Keratinocyte (primary cell): ENCODE measurements at regions not wholly inside any gene's neighbourhood (a gene's known extent, or its start where the extent isn't known, plus 50 kb on each side); places are given as distances from the start of the nearest gene placed in this dataset.

ENCODE experiments used
- DNase-seq: peaks from one replicate; pipeline ENCODE4 v3.0.0-alpha.2; 2011; ENCODE audit warnings: low read depth, missing footprints, low spot score
- FAIRE-seq: peaks from 2 replicates; lab custom pipeline; 2011; peaks lifted over from hg19 to GRCh38; lab: Jason Lieb, UNC
- H2AFZ ChIP-seq: 2 replicates; pipeline ENCODE4 v1.6.0; 2012; ENCODE audit warnings: low read length, control low read depth, inconsistent platforms; ENCODE audit not compliant: control insufficient read depth
- H3K27ac ChIP-seq: 2 replicates; pipeline ENCODE4 v1.5.1; 2011; ENCODE audit warnings: low read length; ENCODE audit not compliant: control insufficient read depth, insufficient read depth
- H3K27me3 ChIP-seq: 3 replicates; pipeline ENCODE4 v1.6.0; 2011; ENCODE audit warnings: low read length; ENCODE audit not compliant: control insufficient read depth, insufficient read depth; ENCODE audit errors: extremely low read depth
- H3K36me3 ChIP-seq, 2 experiments: 2 replicates in 1 of 2; 3 replicates in 1 of 2; pipeline ENCODE4 v1.5.1; 2011; ENCODE audit warnings: low read length in 2 of 2, mild to moderate bottlenecking in 1 of 2; ENCODE audit not compliant: control insufficient read depth in 2 of 2, insufficient read depth in 2 of 2; ENCODE audit errors: extremely low read depth in 1 of 2
- H3K4me1 ChIP-seq: 3 replicates; pipeline ENCODE4 v1.5.1; 2011; ENCODE audit warnings: low read length; ENCODE audit not compliant: control insufficient read depth, insufficient read depth; ENCODE audit errors: extremely low read depth
- H3K4me2 ChIP-seq: 3 replicates; pipeline ENCODE4 v1.6.0; 2011; ENCODE audit warnings: low read depth, low read length; ENCODE audit not compliant: control insufficient read depth, insufficient read depth; ENCODE audit errors: extremely low read depth
- H3K4me3 ChIP-seq, 3 experiments: fragments of 200-600 bp in 1 of 3; sonication (generic) in 1 of 3; 2 replicates in 2 of 3; 3 replicates in 1 of 3; pipeline ENCODE4 v1.5.1; 2011 to 2016; ENCODE audit warnings: low read length in 3 of 3, mild to moderate bottlenecking in 3 of 3, control low read depth in 2 of 3, inconsistent platforms in 1 of 3, low read depth in 1 of 3, mixed read lengths in 1 of 3, mixed run types in 1 of 3, moderate library complexity in 1 of 3; ENCODE audit not compliant: control insufficient read depth in 2 of 3, insufficient read depth in 2 of 3; ENCODE audit errors: extremely low read depth in 1 of 3
- H3K79me2 ChIP-seq: 2 replicates; pipeline ENCODE4 v1.6.0; 2012; ENCODE audit warnings: low read length; ENCODE audit not compliant: control insufficient read depth, insufficient read depth
- H3K9ac ChIP-seq: 3 replicates; pipeline ENCODE4 v1.6.0; 2011; ENCODE audit warnings: low read length; ENCODE audit not compliant: control insufficient read depth, insufficient read depth; ENCODE audit errors: extremely low read depth
- H3K9me1 ChIP-seq: 3 replicates; pipeline ENCODE4 v1.6.0; 2011; ENCODE audit warnings: low read length; ENCODE audit not compliant: control insufficient read depth, insufficient read depth; ENCODE audit errors: extremely low read depth
- H3K9me3 ChIP-seq: 2 replicates; pipeline ENCODE4 v1.5.1; 2012; ENCODE audit warnings: low read depth, low read length; ENCODE audit not compliant: control insufficient read depth
- H4K20me1 ChIP-seq: 3 replicates; pipeline ENCODE4 v1.6.0; 2011; ENCODE audit warnings: low read length; ENCODE audit not compliant: control insufficient read depth, insufficient read depth; ENCODE audit errors: extremely low read depth
- CTCF ChIP-seq, 3 experiments: IDR thresholded peaks in 1 of 3; conservative IDR thresholded peaks in 1 of 3; optimal IDR thresholded peaks in 1 of 3; 2 replicates in 2 of 3; 3 replicates in 1 of 3; pipeline versions ENCODE3 to v1.5.1; 2011; ENCODE audit warnings: low read length in 3 of 3, mild to moderate bottlenecking in 3 of 3, moderate library complexity in 2 of 3, control low read depth in 1 of 3, inconsistent platforms in 1 of 3; ENCODE audit not compliant: insufficient read depth in 2 of 3; ENCODE audit errors: extremely low read depth in 1 of 3
- EZH2 ChIP-seq: IDR thresholded peaks from one replicate; pipeline ENCODE4 v1.6.1; 2012; ENCODE audit warnings: inconsistent platforms, mild to moderate bottlenecking, low read length, moderate library complexity
- dilution Hi-C: fragments of 300-500 bp; cut with MboI; formaldehyde crosslinking; loops from one replicate; pipeline ENCODE4 v1.7.0; 2020; ENCODE audit warnings: low sequenced_read_pairs; ENCODE audit not compliant: extremely low pct_ligation_motif_present

GRCh38 chr6:104540743-104541142 lies 319.0 kb downstream of the HACE1 start:
- Histone ChIP-seq H3K27ac (no peak overlapping the region), H3K9me1 (peaks cover 2% of the 10 kb centered on the region), H3K27me3 (no peaks in the 10 kb centered on the region), H3K4me2 (no peak overlapping the region), H3K9me3 (no peaks in the 10 kb centered on the region), H3K36me3 (no peaks in the 10 kb centered on the region), H2AFZ (no peak overlapping the region), H3K4me1 (no peaks in the 10 kb centered on the region), H3K79me2 (no peaks in the 10 kb centered on the region), H4K20me1 (no peaks in the 10 kb centered on the region), H3K4me3 (no peak overlapping the region), H3K9ac (no peak overlapping the region)
- FAIRE-seq (no peak), DNase-seq (no peak)
- dilution Hi-C loops, result no loop called here
- TF ChIP-seq EZH2 (no peak), CTCF (optimal IDR thresholded peaks at IDR 0.05 in 1 of 3, IDR thresholded peaks at IDR 0.05 in 1 of 3, conservative IDR thresholded peaks at IDR 0.05 in 1 of 3; ENCODE audit: extremely low read depth in 1 of 3, insufficient read depth in 2 of 3, low read length in 3 of 3) (no peak)

GRCh38 chr6:104539173-104539572 lies 320.5 kb downstream of the HACE1 start:
- Histone ChIP-seq H3K79me2 (no peaks in the 10 kb centered on the region), H3K4me3 (no peak overlapping the region), H2AFZ (no peak overlapping the region), H3K36me3 (no peaks in the 10 kb centered on the region), H3K27me3 (no peaks in the 10 kb centered on the region), H4K20me1 (no peaks in the 10 kb centered on the region), H3K4me2 (no peak overlapping the region), H3K27ac (no peak overlapping the region), H3K4me1 (no peaks in the 10 kb centered on the region), H3K9me3 (no peaks in the 10 kb centered on the region), H3K9ac (no peak overlapping the region), H3K9me1 (peaks cover 2% of the 10 kb centered on the region)
- DNase-seq (no peak), FAIRE-seq (no peak)
- TF ChIP-seq CTCF (optimal IDR thresholded peaks at IDR 0.05 in 1 of 3, IDR thresholded peaks at IDR 0.05 in 1 of 3, conservative IDR thresholded peaks at IDR 0.05 in 1 of 3; ENCODE audit: extremely low read depth in 1 of 3, insufficient read depth in 2 of 3, low read length in 3 of 3), result no peak
- TF ChIP-seq EZH2, result no peak
- dilution Hi-C loops, result no loop called here
